GM12873 (cell line): ENCODE measurements at regions not wholly inside any gene's neighbourhood (a gene's known extent, or its start where the extent isn't known, plus 50 kb on each side); places are given as distances from the start of the nearest gene placed in this dataset.

Source experiments
- TF ChIP-seq, protein P1 (sequence below): IDR thresholded peaks from 2 replicates; pipeline ENCODE4 v1.5.1; 2012; ENCODE audit warnings: low read depth, mild to moderate bottlenecking, moderate library complexity, low read length, control low read depth; ENCODE audit not compliant: insufficient read depth; ENCODE audit errors: missing control alignments

DNA sequence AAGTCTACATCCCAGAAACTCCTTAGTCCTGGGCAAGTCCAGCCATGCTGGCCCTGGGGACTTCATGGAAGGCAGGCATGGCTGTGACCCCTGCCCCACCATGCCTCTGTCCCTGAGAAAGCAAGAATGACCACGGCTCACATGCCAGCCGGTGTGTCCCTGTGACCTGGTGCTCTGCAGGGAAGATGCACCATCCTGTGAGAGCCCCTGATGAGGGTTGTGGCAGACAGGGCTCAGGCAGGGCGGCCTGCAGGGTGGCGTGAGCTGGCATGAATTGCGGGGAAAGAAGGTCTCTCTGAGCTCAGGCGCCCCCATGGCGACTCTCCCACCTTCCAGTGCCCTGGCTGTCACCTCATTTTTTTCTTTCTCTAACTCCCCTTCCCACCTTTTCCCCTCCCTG, 260.3 kb downstream of the RBFOX3 start:
- TF ChIP-seq, protein P1, sequence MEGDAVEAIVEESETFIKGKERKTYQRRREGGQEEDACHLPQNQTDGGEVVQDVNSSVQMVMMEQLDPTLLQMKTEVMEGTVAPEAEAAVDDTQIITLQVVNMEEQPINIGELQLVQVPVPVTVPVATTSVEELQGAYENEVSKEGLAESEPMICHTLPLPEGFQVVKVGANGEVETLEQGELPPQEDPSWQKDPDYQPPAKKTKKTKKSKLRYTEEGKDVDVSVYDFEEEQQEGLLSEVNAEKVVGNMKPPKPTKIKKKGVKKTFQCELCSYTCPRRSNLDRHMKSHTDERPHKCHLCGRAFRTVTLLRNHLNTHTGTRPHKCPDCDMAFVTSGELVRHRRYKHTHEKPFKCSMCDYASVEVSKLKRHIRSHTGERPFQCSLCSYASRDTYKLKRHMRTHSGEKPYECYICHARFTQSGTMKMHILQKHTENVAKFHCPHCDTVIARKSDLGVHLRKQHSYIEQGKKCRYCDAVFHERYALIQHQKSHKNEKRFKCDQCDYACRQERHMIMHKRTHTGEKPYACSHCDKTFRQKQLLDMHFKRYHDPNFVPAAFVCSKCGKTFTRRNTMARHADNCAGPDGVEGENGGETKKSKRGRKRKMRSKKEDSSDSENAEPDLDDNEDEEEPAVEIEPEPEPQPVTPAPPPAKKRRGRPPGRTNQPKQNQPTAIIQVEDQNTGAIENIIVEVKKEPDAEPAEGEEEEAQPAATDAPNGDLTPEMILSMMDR = no peak

DNA sequence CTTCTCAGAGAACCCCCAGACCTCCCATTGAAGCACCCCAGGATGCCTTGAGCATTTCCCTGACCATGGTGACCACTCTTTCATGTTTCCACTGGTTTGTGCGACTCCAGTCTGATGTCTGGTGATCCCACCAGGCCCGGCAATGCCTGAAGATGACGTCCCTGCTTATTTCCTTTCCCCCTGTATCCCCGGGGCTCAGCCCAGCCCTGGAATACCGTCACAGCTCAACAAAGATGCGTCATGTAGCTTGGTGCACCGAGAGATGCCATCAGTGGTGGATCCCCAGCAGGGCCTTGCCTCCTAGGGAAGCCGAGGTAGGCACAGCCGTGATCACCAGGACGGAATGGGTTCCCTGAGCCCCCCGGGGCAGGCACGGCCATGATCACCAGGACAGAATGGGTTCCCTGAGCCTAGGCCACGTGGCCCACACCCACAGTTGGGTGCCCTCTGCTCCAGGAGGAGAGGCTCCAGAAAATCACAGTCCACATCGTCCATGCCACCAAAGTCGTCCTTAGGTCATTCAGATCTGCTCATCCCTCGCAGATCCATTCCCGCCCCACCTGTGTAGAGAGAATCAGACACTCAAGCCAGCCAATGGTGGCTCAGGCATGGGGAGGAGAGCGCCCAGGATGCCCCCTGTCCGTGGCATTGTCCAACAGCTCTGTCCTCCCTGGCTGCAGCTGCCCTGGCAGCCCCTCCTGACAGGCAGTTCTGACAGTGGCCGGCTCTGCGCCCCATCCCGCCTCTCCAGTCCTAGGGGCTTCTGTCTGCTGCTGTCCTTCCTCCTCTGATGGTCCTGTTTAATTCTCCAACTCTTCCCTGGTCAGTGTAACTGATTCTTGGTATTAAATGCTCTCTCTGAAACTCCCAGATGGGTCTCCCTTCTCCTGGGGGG, 261.1 kb downstream of the RBFOX3 start:
- TF ChIP-seq, protein P1 = no peak

DNA sequence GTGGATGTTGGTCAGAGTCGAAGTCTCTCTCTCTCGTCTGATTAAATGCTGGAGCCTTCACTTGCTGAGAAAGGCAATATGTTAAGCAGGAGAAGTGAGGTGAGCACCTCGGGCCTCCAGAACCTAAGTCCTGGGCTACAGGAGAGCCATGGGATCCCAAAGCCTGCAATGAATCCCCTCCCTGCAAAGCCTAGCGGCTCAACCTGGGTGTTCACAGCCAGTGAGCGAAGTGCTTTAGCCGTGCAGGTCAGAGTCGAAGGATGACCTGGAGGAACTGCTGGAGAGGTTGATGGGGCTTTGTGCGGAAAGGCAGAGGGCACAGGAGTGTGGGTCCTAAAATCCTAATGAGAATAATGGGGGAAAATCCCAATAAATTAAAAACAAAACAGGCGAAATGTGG, 267.8 kb downstream of the ENGASE start:
- TF ChIP-seq, protein P1 = no peak

GRCh38 chr17:79341816-79342215, 267.2 kb downstream of the ENGASE start:
- TF ChIP-seq, protein P1 = no peak

- TF ChIP-seq, protein P1 = no peak
Measured at GRCh38 chr17:79341222-79341780, 266.7 kb downstream of the ENGASE start.

DNA sequence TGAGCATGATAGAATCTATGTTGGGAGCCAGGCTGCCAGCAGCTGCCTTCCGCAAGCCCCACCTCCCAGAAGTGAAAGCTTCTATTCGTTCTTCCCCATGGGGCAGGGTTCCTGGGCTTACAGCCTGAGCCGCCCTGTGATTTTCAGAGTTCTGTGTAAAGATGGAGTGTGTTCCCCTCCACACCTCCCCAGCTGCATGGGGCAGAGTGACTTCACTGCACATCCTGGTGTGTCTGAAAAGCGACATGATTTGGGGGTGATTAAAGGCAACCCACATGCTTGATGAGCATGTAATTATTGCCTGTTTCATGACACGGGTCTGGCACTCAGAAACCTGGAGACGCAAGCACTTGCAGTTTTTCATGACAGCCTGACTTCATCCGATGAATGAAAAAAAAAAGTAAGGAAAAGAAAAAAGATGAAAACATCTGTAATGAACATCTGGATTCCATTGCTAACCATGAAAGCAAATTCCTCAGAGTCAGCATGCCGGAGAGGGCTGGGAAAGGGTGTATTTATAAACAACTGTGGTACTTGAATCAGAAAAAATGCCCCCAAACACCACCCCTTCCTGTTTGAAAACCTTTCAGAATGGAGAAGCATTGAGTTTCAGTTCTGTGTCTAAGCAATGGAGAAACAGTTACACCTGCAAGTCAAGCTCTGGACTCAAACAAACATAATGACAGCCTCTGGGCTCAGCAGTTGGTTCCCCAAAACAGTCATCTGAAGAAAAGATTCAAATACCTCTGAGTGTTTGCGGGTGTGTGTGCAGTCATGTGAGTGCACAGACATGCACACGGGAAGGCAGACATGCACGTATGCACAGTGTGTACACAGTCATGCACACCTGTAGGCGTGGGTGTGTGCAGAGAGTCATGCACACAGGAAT, 266.0 kb downstream of the ENGASE start:
- TF ChIP-seq, protein P1 = peak; percentile 4

DNA sequence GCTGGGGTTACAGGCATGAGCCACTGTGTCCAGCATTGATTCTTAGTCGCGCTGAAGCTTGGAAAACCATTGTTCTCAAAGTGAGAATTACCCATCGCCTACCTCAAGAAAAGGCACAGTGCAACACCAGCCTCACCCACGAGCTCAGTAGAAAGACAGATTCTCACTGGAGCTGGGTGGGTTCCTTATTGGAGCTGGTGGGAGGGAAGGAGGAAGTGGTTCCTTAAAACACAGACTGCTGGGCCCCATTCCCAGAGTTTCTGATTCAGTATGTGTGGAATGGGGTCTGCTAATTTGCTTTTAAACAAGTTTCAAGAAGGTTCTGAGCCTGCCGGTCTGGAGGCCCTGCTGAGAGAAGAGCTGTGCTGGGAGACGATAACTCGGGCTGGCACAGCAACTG, 264.7 kb downstream of the ENGASE start:
- TF ChIP-seq, protein P1 = no peak
